ENCODE measurements at regions not wholly inside any gene's neighbourhood (a gene's known extent, or its start where the extent isn't known, plus 50 kb on each side); places are given as distances from the start of the nearest gene placed in this dataset.

GRCh38 chr3:177928172-177928873 is 607.9 kb upstream of the KCNMB2 start:
- no peak for TF ChIP-seq CTCF (IDR thresholded peaks at IDR 0.05; ENCODE audit: poor library complexity, severe bottlenecking)
- no peak for TF ChIP-seq TAF1 (IDR thresholded peaks at IDR 0.05; ENCODE audit: low read depth)
- TF ChIP-seq SMC3 (conservative IDR thresholded peaks at IDR 0.05; ENCODE audit: poor library complexity), result no peak
- TF ChIP-seq EZH2 (IDR thresholded peaks at IDR 0.05; ENCODE audit: borderline replicate concordance, insufficient read depth, low read length, poor library complexity, severe bottlenecking), result no peak
- no peak for TF ChIP-seq EP300 (conservative IDR thresholded peaks at IDR 0.05; ENCODE audit: poor library complexity, severe bottlenecking)

Measured in neural cell (in vitro differentiated cells).